ENCODE measurements at regions not wholly inside any gene's neighbourhood (a gene's known extent, or its start where the extent isn't known, plus 50 kb on each side); places are given as distances from the start of the nearest gene placed in this dataset.

- H3K4me2 ChIP-seq (ENCODE audit: low read depth, low read length) = no peak overlapping the region
- H2BK15ac ChIP-seq (ENCODE audit: low read depth, low read length) = no peak overlapping the region
- H3K4me1 ChIP-seq (ENCODE audit: control insufficient read depth, insufficient read depth, low read length) = no peaks in the 10 kb centered on the region
- CTCF ChIA-PET = no interaction called here
- H3K18ac ChIP-seq (ENCODE audit: low read depth, low read length) = no peak overlapping the region
- no peak overlapping the region for H3K4me3 ChIP-seq (ENCODE audit: insufficient read depth, low read depth, low read length)
- POLR2A ChIA-PET (ENCODE audit: unreplicated experiment) = no interaction called here
- no peak overlapping the region for H2AK9ac ChIP-seq (replicated peaks; ENCODE audit: low read depth, low read length, poor library complexity)
- no peak overlapping the region for H3K27ac ChIP-seq (ENCODE audit: insufficient read depth, low read length)
- no peak overlapping the region for H2AFZ ChIP-seq (replicated peaks; ENCODE audit: low read length, poor library complexity)
- dilution Hi-C loops (cut with HindIII; ENCODE audit: low sequenced_read_pairs, unreplicated experiment) = no loop called here
- peaks cover 4% of the 10 kb centered on the region; the same call in 1 of the 2 replicates for H3K9me3 ChIP-seq (ENCODE audit: control insufficient read depth, insufficient read depth, low read length)
- H4K20me1 ChIP-seq (ENCODE audit: insufficient read depth, low read length) = no peaks in the 10 kb centered on the region
- H2BK5ac ChIP-seq (ENCODE audit: low read depth, low read length, poor library complexity, severe bottlenecking) = no peak overlapping the region
- H3K56ac ChIP-seq (ENCODE audit: extremely low read depth, insufficient read depth, low read length) = no peak overlapping the region
- no peak overlapping the region for H4K5ac ChIP-seq (ENCODE audit: low read depth, low read length)
- WGBS, 2 experiments (ENCODE audit: extremely low coverage in 2 of 2, insufficient read length in 1 of 2) = no CpG with 5 or more reads among the region's 4 CpGs
- ATAC-seq (ENCODE audit: low read depth) (no peak), DNase-seq (no peak)
- H3K4ac ChIP-seq (ENCODE audit: low read depth, low read length) = no peak overlapping the region
- H3K9me1 ChIP-seq (ENCODE audit: insufficient read depth, low read length) = no peaks in the 10 kb centered on the region
- H3K27me3 ChIP-seq (ENCODE audit: control insufficient read depth, insufficient read depth, low read length) = no peaks in the 10 kb centered on the region
- H3K36me3 ChIP-seq (ENCODE audit: control insufficient read depth, insufficient read depth, low read length) = no peaks in the 10 kb centered on the region
- no peak overlapping the region for H2BK20ac ChIP-seq (ENCODE audit: low read depth, low read length)
- no peak overlapping the region for H4K8ac ChIP-seq (ENCODE audit: low read depth in 2 of 2, low read length in 2 of 2)
- in situ Hi-C loops (cut with MboI; ENCODE audit: low sequenced_read_pairs) = no loop called here
- no TSS peak for BruUV-seq (replicated peaks)
- H3K9ac ChIP-seq (ENCODE audit: low read depth, low read length) = no peak overlapping the region
- no peak overlapping the region for H2AK5ac ChIP-seq (ENCODE audit: low read depth, low read length)
- H3K79me1 ChIP-seq (ENCODE audit: low read depth in 1 of 2, low read length in 2 of 2) = no peaks in the 10 kb centered on the region
- no peak overlapping the region for H3K14ac ChIP-seq (replicated peaks; ENCODE audit: low read depth, low read length)
- no peak overlapping the region for H3K23ac ChIP-seq (ENCODE audit: low read depth, low read length)
- intact Hi-C loops (cut with micrococcal nuclease) = no loop called here
- TF ChIP-seq CHD1 (IDR thresholded peaks at IDR 0.05; ENCODE audit: low read depth, low read length) = no peak
- TF ChIP-seq POLR2A (IDR thresholded peaks at IDR 0.05; ENCODE audit: low read depth, low read length) = no peak
- no peak for TF ChIP-seq BHLHE40 (IDR thresholded peaks at IDR 0.05; ENCODE audit: low read depth, low read length)
- no peak for TF ChIP-seq NFE2L2 (IDR thresholded peaks at IDR 0.05; ENCODE audit: low read depth, low read length)
- no peak for TF ChIP-seq ELK1 (IDR thresholded peaks at IDR 0.05; ENCODE audit: borderline replicate concordance, low read depth, low read length)
- no peak for TF ChIP-seq SMC3 (IDR thresholded peaks at IDR 0.05; ENCODE audit: low read depth, low read length)
- no peak for TF ChIP-seq CEBPB (IDR thresholded peaks at IDR 0.05; ENCODE audit: low read depth, low read length)
- TF ChIP-seq MAZ (IDR thresholded peaks at IDR 0.05; ENCODE audit: borderline replicate concordance, low read depth, low read length) = no peak
- TF ChIP-seq RAD21 (IDR thresholded peaks at IDR 0.05; ENCODE audit: low read length) = no peak
- TF ChIP-seq MAFK (IDR thresholded peaks at IDR 0.05; ENCODE audit: low read depth, low read length) = no peak
- TF ChIP-seq MXI1 (IDR thresholded peaks at IDR 0.05; ENCODE audit: borderline replicate concordance, low read depth, low read length) = no peak
- no peak for TF ChIP-seq USF2 (IDR thresholded peaks at IDR 0.05; ENCODE audit: low read depth, low read length)
- TF ChIP-seq RCOR1 (IDR thresholded peaks at IDR 0.05; ENCODE audit: insufficient replicate concordance, low read length) = no peak
- no peak for TF ChIP-seq CTCF (conservative IDR thresholded peaks at IDR 0.05; ENCODE audit: low read depth, low read length)
- no peak for TF ChIP-seq FOS (IDR thresholded peaks at IDR 0.05; ENCODE audit: low read depth, low read length)
- no peak for TF ChIP-seq RFX5 (IDR thresholded peaks at IDR 0.05; ENCODE audit: low read depth, low read length)
- no peak overlapping the region for H2BK120ac ChIP-seq (ENCODE audit: low read depth, low read length)
- H4K91ac ChIP-seq (ENCODE audit: insufficient read depth, low read depth, low read length) = no peak overlapping the region
Observed at GRCh38 chr4:64130907-64131306, 278.3 kb downstream of the TECRL start.

Data from IMR-90 (cell line).